ENCODE measurements at regions not wholly inside any gene's neighbourhood (a gene's known extent, or its start where the extent isn't known, plus 50 kb on each side); places are given as distances from the start of the nearest gene placed in this dataset.
"Not testable (repeated sequence)": the region's sequence is repeated elsewhere in the genome, so short reads cannot be mapped to it uniquely, and the experiment has no call there.

DNA sequence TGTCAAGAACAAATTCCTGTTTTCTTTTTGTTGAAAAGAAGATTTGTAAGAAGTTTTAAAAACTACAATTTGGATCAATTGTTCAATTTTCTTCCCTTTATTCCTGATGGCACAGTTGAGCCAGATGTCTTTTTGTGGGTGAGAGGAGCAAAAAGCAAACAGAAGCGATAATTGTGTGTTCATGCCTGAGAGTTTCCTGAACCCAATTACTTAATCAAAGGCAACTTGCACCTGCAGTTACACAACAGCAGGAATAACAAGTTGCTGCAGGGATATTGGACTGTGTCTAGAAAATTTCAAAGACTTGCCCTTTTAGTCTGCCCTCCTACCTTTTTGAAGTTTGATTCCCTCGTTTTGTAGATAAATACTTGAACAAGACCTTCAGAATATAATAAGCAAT is 383.6 kb downstream of the DSEL start:
- DNase-seq: no peak

DNA sequence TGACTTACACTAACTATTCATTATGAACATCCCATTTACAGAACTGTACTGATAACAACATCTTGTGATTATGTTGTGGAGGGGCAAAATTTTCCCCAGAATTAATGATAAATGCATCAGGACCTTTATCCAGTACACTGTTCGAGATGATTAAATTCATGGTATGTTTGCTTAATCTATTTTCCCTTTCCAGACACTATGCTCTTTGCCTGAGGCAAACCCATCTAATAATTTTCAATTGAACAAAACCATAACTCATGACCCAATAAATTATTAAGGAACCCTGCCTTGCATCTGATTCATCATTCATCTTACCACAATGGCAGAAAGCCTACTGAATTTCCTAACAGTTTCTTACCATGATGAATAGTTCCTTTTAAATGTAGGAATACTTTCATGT is 385.0 kb downstream of the DSEL start:
- DNase-seq: no peak

DNA sequence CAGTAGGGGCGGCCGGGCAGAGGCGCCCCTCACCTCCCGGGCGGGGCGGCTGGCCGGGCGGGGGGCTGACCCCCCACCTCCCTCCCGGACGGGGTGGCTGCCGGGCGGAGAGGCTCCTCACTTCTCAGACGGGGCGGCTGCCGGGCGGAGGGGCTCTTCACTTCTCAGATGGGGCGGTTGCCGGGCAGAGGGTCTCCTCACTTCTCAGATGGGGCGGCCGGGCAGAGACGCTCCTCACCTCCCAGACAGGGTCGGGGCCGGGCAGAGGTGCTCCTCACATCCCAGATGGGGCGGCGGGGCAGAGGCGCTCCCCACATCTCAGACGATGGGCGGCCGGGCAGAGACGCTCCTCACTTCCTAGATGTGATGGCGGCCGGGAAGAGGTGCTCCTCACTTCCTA is 389.8 kb downstream of the DSEL start:
- not testable (repeated sequence) for DNase-seq

DNA sequence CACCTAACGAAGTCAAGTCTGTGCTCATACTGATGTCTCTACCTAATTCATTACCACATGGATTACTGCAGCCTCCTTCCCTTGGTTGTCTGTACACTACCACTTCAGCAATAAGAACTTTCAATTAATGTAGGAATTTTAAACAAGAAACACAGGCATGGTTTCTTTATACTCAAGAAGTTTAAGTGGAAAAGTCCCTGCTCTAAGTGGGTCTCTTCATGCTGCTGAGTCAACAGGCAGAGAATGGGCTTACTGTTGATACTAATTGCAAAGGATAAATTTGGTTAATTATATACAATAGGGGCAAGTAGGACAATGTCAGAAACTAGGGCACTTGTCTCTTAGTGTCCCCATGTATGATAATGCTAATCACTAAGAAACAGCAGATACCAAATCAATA is 392.6 kb downstream of the DSEL start:
- DNase-seq: no peak

DNA sequence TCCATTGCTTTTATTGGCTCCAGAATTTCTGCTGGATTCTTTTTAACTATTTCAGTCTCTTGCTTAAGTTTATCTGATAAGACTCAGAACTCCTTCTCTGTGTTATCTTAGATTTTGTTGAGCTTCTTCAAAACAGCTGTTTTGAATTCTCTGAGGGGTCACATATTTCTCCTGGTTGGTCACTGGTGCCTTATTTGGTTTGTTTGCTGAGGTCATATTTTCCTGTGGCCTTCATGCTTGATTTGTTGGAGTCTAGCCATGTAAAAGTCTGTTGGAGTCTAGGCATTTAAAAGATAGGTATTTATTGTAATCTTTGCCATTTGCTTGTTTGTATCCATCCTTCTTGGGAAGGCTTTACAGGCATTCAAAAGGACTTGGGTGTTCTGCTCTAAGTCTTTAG is 398.7 kb downstream of the DSEL start:
- no peak for DNase-seq

DNA sequence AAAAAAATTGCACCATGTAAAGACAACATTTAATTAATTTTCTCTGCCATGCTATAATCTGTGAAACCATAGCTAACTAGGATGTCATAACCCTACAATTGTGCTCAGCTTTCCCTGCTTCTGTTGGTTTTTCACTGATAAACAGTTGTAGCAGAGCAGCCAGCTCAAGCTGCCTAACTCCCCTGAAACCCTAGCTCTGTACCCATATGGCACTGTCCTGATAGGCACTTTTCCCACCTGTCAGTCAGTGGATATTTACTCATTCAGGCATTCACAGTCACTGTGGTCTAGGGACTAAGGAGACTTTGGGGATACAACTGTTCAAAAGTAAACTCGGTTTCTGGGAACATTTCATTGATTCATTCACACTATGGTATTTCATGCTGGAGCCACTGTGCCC is 407.0 kb downstream of the DSEL start:
- DNase-seq: no peak

DNA sequence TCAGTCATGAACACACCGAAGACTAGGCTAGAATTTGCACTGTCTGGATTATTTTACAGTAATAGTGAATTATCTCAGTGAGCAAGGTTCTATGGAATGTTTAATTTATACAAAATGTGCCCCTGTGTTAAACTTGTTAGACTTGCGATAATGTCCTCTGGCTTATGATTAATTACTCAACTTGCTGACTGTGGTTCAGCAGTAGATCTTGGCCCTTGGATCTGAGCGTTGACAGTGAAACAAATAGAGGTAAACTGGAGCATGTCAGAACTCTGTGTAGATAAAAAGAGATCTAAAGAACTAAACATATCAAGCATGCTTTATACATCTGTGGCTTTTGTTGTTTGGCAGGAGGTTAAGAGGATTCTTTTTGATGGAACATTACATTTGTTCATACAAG is 407.6 kb downstream of the DSEL start:
- DNase-seq: no peak

DNA sequence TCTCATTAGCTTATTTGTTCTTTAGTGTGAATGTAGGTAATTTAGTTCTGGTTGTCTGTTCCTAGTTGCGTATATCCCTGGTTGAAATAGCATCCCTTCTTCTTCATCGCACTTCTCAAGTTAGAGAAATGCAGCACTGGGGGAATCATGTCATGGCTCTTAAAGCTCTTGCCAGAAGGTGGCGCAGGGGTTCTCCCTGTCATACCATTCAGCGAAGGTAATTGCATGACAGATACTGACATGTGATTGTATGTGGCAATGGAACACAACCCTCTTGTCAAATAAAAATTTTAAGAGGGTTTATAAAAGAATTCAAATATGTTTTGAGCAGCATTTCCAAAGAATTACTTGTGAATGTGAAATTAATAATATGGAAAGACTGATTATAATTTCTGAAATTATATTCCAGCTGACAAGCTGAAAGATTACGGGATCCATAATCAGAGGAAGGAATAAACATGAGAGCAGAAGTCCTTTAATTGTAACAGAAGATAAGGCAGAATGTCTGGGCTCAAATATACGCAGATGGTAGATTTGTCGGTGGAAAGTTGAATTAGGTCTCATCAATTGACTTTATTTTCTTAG is 411.7 kb downstream of the DSEL start:
- no peak for DNase-seq

DNA sequence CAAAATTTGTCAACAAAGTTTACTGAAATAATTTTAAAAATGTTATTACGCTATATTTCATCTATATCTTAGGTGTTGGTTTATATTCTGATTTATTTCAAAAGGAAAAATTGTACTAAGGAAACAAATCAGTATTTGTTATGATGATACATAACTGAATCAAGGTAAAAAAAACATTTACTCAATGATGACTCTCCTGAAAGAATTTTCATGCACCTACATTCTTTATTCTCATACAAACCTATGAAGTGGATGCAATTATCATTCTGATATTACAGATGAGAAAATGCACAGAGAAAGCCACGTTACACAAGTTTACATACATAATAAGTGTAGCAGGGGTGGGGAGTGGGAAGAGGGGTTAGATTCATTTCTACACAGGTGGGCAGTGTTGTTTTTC is 422.4 kb downstream of the DSEL start:
- DNase-seq: no peak

DNA sequence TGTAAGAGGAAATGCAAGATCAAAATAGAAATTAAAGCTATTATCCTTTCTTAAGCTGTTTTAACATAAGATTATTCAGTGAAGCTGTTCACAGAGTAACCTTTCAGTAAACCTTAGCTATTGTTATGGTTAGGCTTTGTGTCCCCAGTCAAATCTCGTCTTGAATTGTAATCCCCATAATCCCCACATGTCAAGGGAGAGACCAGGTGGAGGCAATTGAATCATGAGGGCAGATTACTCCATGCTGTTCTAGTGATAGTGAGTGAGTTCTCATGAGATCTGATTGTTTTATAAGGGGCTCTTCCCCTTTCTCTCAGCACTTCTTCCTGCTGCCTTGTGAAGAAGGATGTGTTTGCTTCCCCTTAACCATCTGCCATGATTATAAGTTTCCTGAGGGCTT is 424.4 kb downstream of the DSEL start:
- DNase-seq: no peak

DNA sequence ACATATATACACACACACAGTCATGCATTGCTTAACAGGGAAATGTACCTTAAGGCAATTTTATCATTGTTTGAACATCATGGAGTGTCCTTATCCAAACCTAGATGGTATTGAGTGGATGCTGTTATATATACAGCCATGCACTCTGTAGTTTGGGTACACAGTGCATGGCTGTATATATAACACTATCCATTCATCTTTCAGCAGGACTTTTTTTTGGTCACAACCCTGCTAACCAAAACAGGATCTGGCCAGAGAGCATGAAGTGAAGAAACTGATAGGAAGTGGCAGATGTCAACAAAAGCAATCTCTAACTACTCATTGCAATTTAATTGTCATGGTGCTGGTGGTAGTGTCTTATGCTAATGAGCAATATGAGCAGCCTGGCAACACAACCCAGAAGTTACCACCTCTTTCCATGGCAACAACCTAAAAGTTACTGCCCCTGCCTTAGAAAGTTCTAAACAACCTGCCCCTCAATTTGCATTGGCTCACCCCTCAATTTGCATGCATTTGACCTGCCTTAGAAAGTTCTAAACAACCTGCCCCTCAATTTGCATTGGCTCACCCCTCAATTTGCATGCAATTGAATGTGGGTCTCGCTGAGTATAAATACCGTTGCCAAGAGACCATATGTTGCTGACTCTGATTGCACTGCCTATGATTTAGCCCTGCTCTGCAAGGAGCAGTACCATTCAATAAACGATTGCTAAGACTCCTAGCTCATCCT is 434.9 kb downstream of the DSEL start:
- DNase-seq: no peak

DNA sequence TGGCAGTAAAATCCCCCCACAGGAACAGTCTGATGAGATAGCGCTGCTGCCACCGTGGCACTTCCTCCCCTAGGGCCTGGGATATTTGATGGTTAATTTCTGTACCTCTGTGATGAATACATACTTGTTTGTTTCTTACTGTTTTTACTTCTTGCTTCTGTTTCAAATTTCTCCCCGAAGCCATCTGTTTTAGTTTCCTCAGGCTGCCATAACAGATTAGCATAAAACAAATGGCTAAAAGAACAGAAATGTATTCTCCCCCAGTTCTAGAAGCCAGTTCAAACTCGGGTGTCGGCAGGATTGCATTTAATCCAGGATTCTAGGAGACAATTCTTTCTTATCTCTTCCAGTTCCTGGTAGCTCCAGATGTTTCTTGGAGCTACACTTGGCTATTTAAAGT is 435.9 kb downstream of the DSEL start:
- DNase-seq: no peak

DNA sequence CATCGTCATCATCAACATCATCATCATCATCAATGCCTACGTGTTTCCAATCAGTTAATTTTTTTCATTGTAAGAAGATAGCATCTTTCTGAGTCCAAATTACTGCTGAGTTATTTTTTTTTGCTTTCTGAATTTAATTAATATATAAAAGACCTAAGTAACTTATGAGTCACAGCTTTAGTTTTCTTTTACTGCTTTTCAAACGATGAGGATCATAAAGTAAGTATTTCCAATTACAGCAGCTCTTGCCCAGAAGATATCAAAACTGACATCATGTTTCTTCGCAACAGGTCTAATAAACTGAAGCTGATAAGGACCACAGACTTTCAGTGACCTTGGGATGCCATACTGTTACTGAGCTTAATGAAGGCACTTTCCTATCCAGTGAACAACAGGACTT is 442.2 kb downstream of the DSEL start:
- no peak for DNase-seq

DNA sequence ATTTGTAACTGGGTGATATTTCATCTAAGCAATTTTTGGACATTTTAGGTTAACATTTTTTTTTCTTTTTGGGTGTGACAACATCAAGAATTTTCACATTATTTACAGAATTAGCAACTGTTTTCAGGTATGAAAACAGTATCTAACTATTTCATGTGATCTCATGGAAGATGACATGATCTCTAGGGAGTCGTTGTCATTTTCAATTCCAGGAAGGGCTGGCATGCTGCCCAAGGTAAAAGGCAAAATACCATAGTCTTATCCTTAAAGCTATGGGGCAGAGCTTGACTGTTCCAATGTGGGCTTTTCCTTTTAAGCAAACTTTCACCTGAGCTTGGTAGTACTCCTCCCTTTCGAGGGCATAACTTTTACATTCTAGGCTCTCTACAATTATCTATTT is 443.7 kb downstream of the DSEL start:
- no peak for DNase-seq

DNA sequence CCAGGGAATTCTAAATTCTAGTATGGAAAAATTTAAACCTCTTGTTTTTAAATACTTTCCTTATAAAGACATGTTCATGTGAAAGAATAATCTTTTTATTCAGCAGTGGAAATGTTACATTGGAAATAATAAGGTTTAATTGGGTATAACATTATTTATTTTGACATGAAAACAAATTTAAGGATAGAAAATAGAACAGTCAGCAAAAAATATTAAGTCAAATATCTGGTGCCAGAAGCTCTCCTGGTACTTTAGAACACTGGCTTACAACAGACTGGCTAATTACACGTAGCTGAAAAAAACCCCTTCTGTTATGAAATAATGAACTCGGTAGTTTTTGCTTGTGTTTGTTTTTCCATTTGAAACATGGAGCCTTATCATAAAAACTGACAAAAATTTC is 447.9 kb downstream of the DSEL start:
- DNase-seq: no peak

DNA sequence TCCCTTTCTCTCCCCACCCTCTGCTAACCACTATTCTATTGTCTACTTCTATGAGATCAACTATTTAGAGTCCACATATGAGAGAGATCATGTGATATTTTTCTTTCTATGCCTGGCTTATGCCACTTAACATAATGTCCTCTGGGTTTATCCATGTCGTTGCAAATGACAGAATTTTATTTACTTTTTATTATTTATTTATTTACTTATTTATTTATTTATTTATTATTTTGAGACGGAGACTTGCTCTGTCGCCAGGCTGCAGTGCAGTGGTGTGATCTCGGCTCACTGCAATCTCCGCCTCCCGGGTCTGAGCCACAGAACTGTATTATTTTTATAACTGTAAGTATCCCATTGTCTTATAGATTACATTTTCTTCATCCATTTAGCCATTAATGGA is 443.4 kb upstream of the CDH19 start:
- no peak for DNase-seq

DNA sequence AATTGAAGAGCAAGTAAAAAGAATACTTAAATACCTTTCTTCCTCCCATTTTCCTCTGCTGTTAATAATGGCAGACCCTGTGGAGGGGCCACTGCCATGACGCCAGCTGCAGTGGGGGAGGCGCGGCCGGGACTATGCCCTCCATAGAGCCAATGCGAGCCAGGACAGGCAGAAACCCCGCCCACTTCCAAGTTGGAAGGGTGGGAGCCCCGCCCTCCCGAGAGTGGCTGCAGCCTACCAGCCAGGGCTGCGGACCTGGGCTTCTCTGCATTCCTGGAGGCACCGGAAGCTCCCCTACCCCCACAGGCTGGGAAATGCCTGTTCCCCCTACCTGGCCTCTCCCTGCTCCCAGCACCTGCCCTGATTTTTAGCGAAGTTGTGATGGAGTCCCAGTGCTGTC is 439.4 kb upstream of the CDH19 start:
- DNase-seq: no peak

DNA sequence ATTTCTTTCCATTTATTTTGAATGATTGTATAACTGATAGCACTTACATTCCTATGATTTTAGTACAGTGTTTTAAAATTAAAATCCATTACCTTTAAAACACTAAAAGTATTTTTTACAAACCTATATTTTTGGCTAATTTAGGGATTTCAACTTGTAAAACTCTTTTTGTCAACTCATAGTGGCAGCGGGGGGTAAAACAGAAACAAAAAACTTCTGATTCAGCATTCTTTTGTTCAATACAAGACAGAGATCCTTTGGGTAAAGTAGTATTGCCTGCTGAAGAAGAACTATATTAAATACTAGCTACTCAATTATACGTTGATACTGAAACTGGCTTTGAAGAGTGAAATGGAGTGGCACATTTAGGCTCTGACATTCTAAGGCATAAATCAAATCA is 437.4 kb upstream of the CDH19 start:
- no peak for DNase-seq

DNA sequence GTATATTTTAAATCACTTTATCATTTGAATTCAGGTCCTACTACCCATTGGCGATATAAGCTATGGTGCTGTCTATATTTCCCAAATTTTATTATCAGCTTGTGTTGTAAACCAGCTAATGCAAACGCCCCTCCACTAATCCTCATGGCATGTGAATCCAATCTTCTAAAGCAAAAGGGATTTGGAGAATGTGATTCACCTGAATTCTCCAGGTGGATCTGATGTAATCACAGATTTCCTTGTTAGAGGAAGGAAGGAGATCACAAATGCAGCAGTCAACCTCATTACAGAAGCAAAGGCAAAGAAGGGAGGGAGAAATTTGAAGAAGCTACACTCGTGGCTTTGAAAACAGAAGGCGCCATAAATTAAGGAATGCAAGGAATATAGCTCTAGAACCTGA is 431.1 kb upstream of the CDH19 start:
- no peak for DNase-seq

DNA sequence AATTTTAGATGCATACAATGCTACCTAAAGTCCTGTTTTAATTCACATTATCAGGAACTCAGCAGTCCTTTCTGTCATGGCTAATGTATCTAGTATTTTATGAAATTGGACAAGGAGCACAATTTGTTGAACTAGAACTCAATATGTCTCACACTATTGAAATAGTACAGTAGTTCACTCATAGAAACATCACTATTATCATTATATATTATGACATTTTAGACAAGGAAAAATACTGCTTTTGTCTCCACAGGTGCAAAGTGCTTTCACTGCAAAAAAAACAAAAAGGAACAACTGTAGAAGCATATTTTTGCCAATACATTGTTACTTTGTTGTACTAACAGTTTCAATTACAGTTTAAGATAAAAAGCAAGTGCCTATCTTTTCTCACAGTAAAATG is 419.2 kb upstream of the CDH19 start:
- DNase-seq: no peak

DNA sequence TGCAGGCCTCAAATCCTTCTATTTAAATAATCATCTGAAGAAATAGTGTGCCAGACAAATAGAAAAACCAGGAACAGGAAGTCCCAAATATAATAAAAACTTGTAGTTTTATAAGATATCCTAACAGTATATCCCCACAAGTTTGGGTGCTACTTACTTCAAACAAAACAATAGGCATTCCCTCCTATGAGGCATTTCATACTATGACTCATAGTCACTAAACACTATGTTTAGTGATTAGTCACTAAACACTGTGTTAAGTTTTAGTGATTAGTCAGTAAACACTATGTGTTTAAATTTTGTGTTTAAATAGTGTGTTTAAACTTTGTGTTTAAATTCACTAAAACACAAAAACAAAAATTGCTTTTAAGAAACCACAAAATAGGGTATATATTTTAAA is 407.0 kb upstream of the CDH19 start:
- no peak for DNase-seq

DNA sequence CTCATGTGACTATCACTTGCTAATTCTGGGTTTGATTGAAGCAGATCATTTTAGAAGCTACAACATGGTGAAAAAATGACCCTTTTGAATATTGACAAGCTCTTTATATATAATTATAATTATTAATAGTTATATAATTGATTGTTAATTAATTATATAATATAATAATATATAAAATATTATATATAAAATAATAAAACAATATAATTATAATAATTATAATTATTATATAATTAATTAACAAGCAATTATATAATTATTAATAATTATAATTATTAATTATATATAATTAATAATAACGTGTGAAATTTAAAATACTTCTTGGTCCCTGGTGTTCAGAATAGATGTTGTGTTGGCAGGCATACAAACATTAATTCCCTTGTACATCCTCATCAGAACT is 404.1 kb upstream of the CDH19 start:
- DNase-seq: no peak

DNA sequence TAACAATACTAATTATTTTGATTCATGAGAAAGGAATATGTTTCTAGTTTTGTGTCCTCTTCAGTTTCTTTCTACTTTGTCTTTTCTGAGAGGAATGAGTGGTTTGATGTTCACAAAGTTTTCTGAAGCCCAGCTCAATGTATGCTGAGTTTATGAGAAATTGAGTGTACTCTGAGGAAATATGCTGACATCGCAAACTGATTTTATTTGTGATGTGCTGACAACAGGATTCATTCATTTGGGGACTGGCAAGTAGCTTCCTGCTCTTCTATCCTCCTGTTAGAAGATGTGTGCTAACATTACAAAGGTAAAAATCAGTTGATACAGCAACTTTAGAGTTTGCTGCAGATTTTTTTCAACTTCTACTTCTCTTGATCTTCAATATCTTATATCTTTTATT is 403.2 kb upstream of the CDH19 start:
- no peak for DNase-seq

DNA sequence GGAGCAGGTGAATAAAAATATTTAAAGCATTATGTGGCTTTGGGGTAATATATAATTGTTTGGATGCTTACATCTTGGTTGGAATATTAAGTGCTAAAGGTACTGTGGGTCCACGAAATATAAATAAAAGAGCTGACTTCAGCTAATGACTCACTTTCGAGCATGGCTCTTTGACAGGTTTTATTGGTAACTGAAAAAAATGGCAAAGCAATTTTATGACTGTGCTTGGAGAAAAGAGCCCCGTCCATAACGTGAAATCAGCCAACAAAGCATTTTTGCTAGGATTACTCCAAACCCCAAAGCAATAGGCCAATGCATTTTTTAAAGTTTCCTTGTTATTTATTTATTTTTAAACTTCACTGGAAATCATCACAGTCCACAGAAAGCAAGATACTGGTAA is 397.2 kb upstream of the CDH19 start:
- DNase-seq: no peak

DNA sequence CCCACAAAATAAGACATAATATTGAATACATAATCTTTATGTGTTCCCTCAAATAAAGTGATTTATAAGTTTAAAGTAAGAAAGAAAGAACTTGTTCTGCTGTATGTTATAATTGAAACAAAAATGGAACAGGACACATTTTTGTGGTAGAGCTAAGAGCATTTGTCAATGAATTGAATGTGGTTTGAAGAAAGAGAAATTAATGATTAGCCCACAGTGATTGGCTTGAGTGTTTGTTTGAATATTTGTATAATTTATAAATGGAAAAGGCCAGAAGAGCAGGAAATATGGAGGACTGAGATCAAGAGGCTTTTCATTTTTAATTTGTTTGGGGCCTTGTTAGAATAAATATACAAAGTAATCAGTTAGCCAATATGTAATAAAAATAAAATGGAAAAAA is 395.1 kb upstream of the CDH19 start:
- DNase-seq: no peak
